Nephron (organoid): ENCODE measurements at regions not wholly inside any gene's neighbourhood (a gene's known extent, or its start where the extent isn't known, plus 50 kb on each side); places are given as distances from the start of the nearest gene placed in this dataset.
"Not testable (repeated sequence)": the region's sequence is repeated elsewhere in the genome, so short reads cannot be mapped to it uniquely, and the experiment has no call there.

ENCODE experiments used
- H3K27ac Mint-ChIP-seq, 3 experiments: 2 replicates each; pipeline ENCODE4 v1.8.0; 2020; ENCODE audit warnings: mixed read lengths in 3 of 3, mild to moderate bottlenecking in 2 of 3, moderate library complexity in 1 of 3
- H3K27me3 Mint-ChIP-seq: 2 replicates; pipeline ENCODE4 v1.8.0; 2021; ENCODE audit warnings: low read depth, mild to moderate bottlenecking, moderate library complexity, mixed read lengths
- H3K36me3 Mint-ChIP-seq: 2 replicates; pipeline ENCODE4 v1.8.0; 2020; ENCODE audit warnings: low read depth, mixed read lengths
- H3K4me1 Mint-ChIP-seq: 2 replicates; pipeline ENCODE4 v1.8.0; 2020; ENCODE audit warnings: mixed read lengths
- H3K4me3 Mint-ChIP-seq, 3 experiments: 2 replicates each; pipeline ENCODE4 v1.8.0; 2020; ENCODE audit warnings: mild to moderate bottlenecking in 3 of 3, mixed read lengths in 3 of 3, moderate library complexity in 2 of 3
- H3K9me3 Mint-ChIP-seq: 2 replicates; pipeline ENCODE4 v1.8.0; 2020; ENCODE audit warnings: mixed read lengths
- CTCF ChIP-seq, 3 experiments: fragments of 200-600 bp; sonication (generic); IDR thresholded peaks; one replicate each; pipeline ENCODE4 v1.5.0; 2021; ENCODE audit warnings: antibody characterized with exemption in 3 of 3; ENCODE audit not compliant: unreplicated experiment in 3 of 3

DNA sequence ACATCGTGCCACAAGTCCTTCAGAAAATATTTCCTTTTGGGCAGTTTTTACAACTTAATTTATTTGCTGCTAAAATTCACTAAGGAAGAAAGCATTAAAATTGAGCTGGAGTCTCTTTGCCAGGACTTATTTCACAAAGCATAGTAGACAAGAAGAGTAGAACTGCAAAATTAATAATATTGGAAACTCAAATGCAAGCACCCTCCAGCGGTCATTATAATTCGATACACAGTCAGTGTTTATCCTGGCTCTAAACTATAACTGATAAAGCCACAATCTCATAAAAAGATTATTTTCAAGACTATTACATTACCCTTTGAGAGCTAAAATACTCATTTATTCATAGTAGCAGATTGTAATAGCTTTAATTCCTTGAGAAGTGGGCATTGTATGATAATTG is 655.4 kb downstream of the RWDD3 start:
- H3K27me3 Mint-ChIP-seq: no peaks in the 10 kb centered on the region
- H3K27ac Mint-ChIP-seq: peak overlapping the region in 2 of 3 experiments; percentile 45 to 85

DNA sequence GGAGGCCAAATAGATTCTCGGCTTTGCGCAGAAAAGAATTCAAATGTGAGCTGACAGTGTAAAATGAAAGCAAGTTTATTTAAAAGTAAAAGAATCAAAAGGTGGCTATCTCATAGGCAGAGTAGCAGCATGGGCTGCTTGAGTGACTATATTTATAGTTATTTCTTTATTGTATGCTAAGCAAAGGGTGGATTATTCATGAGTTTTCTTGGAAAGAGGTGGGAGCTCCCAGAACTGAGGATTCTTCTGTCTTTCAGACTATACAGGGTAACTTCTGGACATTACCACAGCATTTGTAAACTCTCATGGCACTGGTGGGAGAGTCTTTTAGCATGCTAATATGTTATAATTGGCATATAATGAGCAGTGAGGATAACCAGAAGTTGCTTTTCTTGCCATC is 659.9 kb downstream of the RWDD3 start:
- peaks cover 3% of the 10 kb centered on the region for H3K36me3 Mint-ChIP-seq
- no peak overlapping the region for H3K4me3 Mint-ChIP-seq
- no peak for TF ChIP-seq CTCF (IDR thresholded peaks at IDR 0.05; ENCODE audit: unreplicated experiment in 3 of 3)
- peaks cover 4% of the 10 kb centered on the region for H3K4me1 Mint-ChIP-seq
- H3K27ac Mint-ChIP-seq: no peak overlapping the region
- H3K27me3 Mint-ChIP-seq: no peaks in the 10 kb centered on the region
- H3K9me3 Mint-ChIP-seq: peaks cover 16% of the 10 kb centered on the region

More for the DNA sequence above, 655.4 kb downstream of the RWDD3 start:
- H3K36me3 Mint-ChIP-seq: no peaks in the 10 kb centered on the region
- H3K4me3 Mint-ChIP-seq: peak overlapping the region in 2 of 3 experiments; percentile 12 to 34
- H3K4me1 Mint-ChIP-seq: peaks cover 12% of the 10 kb centered on the region
- no peak for TF ChIP-seq CTCF (IDR thresholded peaks at IDR 0.05; ENCODE audit: unreplicated experiment in 3 of 3)
- H3K9me3 Mint-ChIP-seq: peaks cover 4% of the 10 kb centered on the region

- Mint-ChIP-seq H3K4me1 (no peaks in the 10 kb centered on the region), H3K4me3 (no peak overlapping the region), H3K27ac (no peak overlapping the region)
These were observed 669.0 kb downstream of the RWDD3 start for GRCh38 chr1:95903060-95903459.

GRCh38 chr1:95905818-95906395 is 671.9 kb downstream of the RWDD3 start:
- no peak overlapping the region for H3K4me3 Mint-ChIP-seq
- no peak overlapping the region for H3K27ac Mint-ChIP-seq
- no peaks in the 10 kb centered on the region for H3K27me3 Mint-ChIP-seq
- H3K36me3 Mint-ChIP-seq: no peaks in the 10 kb centered on the region
- H3K9me3 Mint-ChIP-seq: peaks cover 11% of the 10 kb centered on the region
- no peaks in the 10 kb centered on the region for H3K4me1 Mint-ChIP-seq
- TF ChIP-seq CTCF (IDR thresholded peaks at IDR 0.05; ENCODE audit: unreplicated experiment in 3 of 3): no peak

More at GRCh38 chr1:95903060-95903459, 669.0 kb downstream of the RWDD3 start:
- no peak for TF ChIP-seq CTCF (IDR thresholded peaks at IDR 0.05; ENCODE audit: unreplicated experiment in 3 of 3)
- Mint-ChIP-seq H3K36me3 (peaks cover 4% of the 10 kb centered on the region), H3K9me3 (peaks cover 16% of the 10 kb centered on the region), H3K27me3 (no peaks in the 10 kb centered on the region)

- H3K4me3 Mint-ChIP-seq, H3K27me3 Mint-ChIP-seq, H3K36me3 Mint-ChIP-seq, H3K4me1 Mint-ChIP-seq, H3K27ac Mint-ChIP-seq: not testable (repeated sequence)
- H3K9me3 Mint-ChIP-seq: peaks cover 39% of the 10 kb centered on the region
These were observed 677.7 kb downstream of the RWDD3 start for GRCh38 chr1:95911739-95912138.

- peak; percentile 23 to 31 (median 28) for TF ChIP-seq CTCF (IDR thresholded peaks at IDR 0.05; ENCODE audit: unreplicated experiment in 3 of 3)
- Mint-ChIP-seq H3K9me3 (peaks cover 25% of the 10 kb centered on the region), H3K4me3 (no peak overlapping the region), H3K27ac (no peak overlapping the region), H3K4me1 (no peaks in the 10 kb centered on the region), H3K27me3 (no peaks in the 10 kb centered on the region), H3K36me3 (no peaks in the 10 kb centered on the region)
These were observed 682.6 kb downstream of the RWDD3 start for GRCh38 chr1:95916616-95917015.
